GM12878 (cell line): ENCODE measurements at regions not wholly inside any gene's neighbourhood (a gene's known extent, or its start where the extent isn't known, plus 50 kb on each side); places are given as distances from the start of the nearest gene placed in this dataset.

Experiments used
- ATAC-seq: fragments of 200-7000 bp; cut with Tn5 transposase; 3 replicates; pipeline ENCODE4 v1.9.1; 2020; ENCODE audit warnings: mild to moderate bottlenecking, moderate library complexity
- BruUV-seq: library from RNA; stranded (reverse); fragments of 400-500 nt; replicated peaks from 2 replicates; lab custom pipeline; 2021; lab: Mats Ljungman, UMichigan
- CTCF ChIA-PET: fragments of 300-600 bp; sonication (Branson Sonifier 250); formaldehyde crosslinking; extraction: SDS; loops from one replicate; lab custom pipeline; 2021; ENCODE audit warnings: inconsistent platforms; lab: Yijun Ruan, JAX
- POLR2A ChIA-PET: fragments of 350-600 bp; formaldehyde crosslinking; extraction: SDS; loops from one replicate; lab custom pipeline; 2021; ENCODE audit warnings: inconsistent platforms; lab: Charles Lee
- RAD21 ChIA-PET: fragments of 300-600 bp; sonication (Branson Sonifier 250); formaldehyde crosslinking; loops from one replicate; lab custom pipeline; 2023; ENCODE audit warnings: antibody characterized with exemption; ENCODE audit not compliant: unreplicated experiment; lab: Charles Lee
- SMC1A ChIA-PET: fragments of 300-600 bp; sonication (Branson Sonifier 250); formaldehyde crosslinking; loops from one replicate; lab custom pipeline; 2023; ENCODE audit not compliant: unreplicated experiment, uncharacterized antibody; lab: Charles Lee
- DNase-seq: peaks from one replicate; pipeline ENCODE4 v3.0.0-alpha.2; 2011; ENCODE audit warnings: low read depth, low spot score
- FAIRE-seq: peaks from 3 replicates; lab custom pipeline; 2011; peaks lifted over from hg19 to GRCh38; lab: Jason Lieb, UNC
- H2AFZ ChIP-seq: 2 replicates; pipeline ENCODE4 v1.6.0; 2011; ENCODE audit warnings: low read depth, low read length, control low read depth; ENCODE audit not compliant: control insufficient read depth
- H3K27ac ChIP-seq: 2 replicates; pipeline ENCODE4 v1.5.1; 2011; ENCODE audit warnings: control low read depth; ENCODE audit not compliant: control insufficient read depth, insufficient read depth
- H3K27me3 ChIP-seq, 2 experiments: replicated peaks in 1 of 2; 2 replicates each; pipeline versions ENCODE4 v1.6.0 to v1.6.1; 2011; ENCODE audit warnings: low read length in 1 of 2; ENCODE audit not compliant: control insufficient read depth in 2 of 2, insufficient read depth in 2 of 2
- H3K36me3 ChIP-seq, 2 experiments: 2 replicates each; pipeline ENCODE4 v1.5.1; 2011; ENCODE audit warnings: low read length in 1 of 2; ENCODE audit not compliant: control insufficient read depth in 2 of 2, insufficient read depth in 2 of 2
- H3K4me1 ChIP-seq: 2 replicates; pipeline ENCODE4 v1.6.1; 2011; ENCODE audit warnings: mild to moderate bottlenecking, low read length, moderate library complexity, mixed read lengths; ENCODE audit not compliant: control insufficient read depth, insufficient read depth
- H3K4me2 ChIP-seq: 2 replicates; pipeline ENCODE4 v1.6.0; 2011; ENCODE audit warnings: control low read depth; ENCODE audit not compliant: control insufficient read depth, insufficient read depth
- H3K4me3 ChIP-seq: fragments of 200-600 bp; sonication (generic); 2 replicates; pipeline ENCODE4 v1.5.1; 2016
- H3K79me2 ChIP-seq: 2 replicates; pipeline ENCODE4 v1.6.0; 2011; ENCODE audit warnings: low read length; ENCODE audit not compliant: control insufficient read depth, insufficient read depth
- H3K9ac ChIP-seq: 2 replicates; pipeline ENCODE4 v1.8.0; 2011; ENCODE audit warnings: low read length, control low read depth, mixed read lengths; ENCODE audit not compliant: control insufficient read depth, insufficient read depth
- H3K9me3 ChIP-seq: replicated peaks from 3 replicates; pipeline ENCODE4 v1.5.1; 2011; ENCODE audit warnings: mild to moderate bottlenecking, low read length; ENCODE audit not compliant: control insufficient read depth, insufficient read depth
- H4K20me1 ChIP-seq: 2 replicates; pipeline ENCODE4 v1.6.0; 2011; ENCODE audit not compliant: control insufficient read depth, insufficient read depth
- BMI1 ChIP-seq: fragments of 450-650 bp; IDR thresholded peaks from 2 replicates; pipeline ENCODE4 v1.6.1; 2016; ENCODE audit warnings: mild to moderate bottlenecking, moderate library complexity, borderline replicate concordance
- CBX5 ChIP-seq: sonication (generic); IDR thresholded peaks from 2 replicates; pipeline ENCODE4 v1.6.1; 2016; ENCODE audit warnings: low read depth, moderate library complexity, mild to moderate bottlenecking, inconsistent platforms
- CUX1 ChIP-seq: IDR thresholded peaks from 2 replicates; pipeline ENCODE4 v1.6.1; 2012; ENCODE audit warnings: improper control_type of control experiment, low read depth, low read length; ENCODE audit not compliant: insufficient replicate concordance
- E4F1 ChIP-seq: fragments of 450-650 bp; IDR thresholded peaks from 2 replicates; pipeline ENCODE4 v1.6.1; 2018; ENCODE audit warnings: borderline replicate concordance, mild to moderate bottlenecking; ENCODE audit not compliant: partially characterized antibody
- ELK1 ChIP-seq: IDR thresholded peaks from 2 replicates; pipeline ENCODE4 v1.6.1; 2012; ENCODE audit warnings: low read depth, low read length, improper control_type of control experiment
- EZH2 ChIP-seq: IDR thresholded peaks from 2 replicates; pipeline ENCODE4 v1.6.1; 2012; ENCODE audit warnings: low read depth, mild to moderate bottlenecking, control low read depth, inconsistent platforms, low read length, borderline replicate concordance; ENCODE audit not compliant: control insufficient read depth
- IKZF1 ChIP-seq: fragments of 450-650 bp; conservative IDR thresholded peaks from 2 replicates; pipeline ENCODE4 v1.6.1; 2017; ENCODE audit warnings: antibody characterized with exemption, mild to moderate bottlenecking
- KAT2A ChIP-seq: conservative IDR thresholded peaks from 2 replicates; pipeline ENCODE4 v1.6.1; 2011; ENCODE audit warnings: low read depth, low read length; ENCODE audit not compliant: control insufficient read depth
- KDM1A ChIP-seq: fragments of 200-600 bp; sonication (generic); IDR thresholded peaks from 2 replicates; pipeline ENCODE4 v1.6.1; 2016; ENCODE audit warnings: borderline replicate concordance
- MAX ChIP-seq: IDR thresholded peaks from 2 replicates; pipeline ENCODE4 v1.6.1; 2012; ENCODE audit warnings: low read depth, low read length, improper control_type of control experiment
- NRF1 ChIP-seq: conservative IDR thresholded peaks from 2 replicates; pipeline ENCODE4 v1.6.1; 2011; ENCODE audit warnings: mild to moderate bottlenecking, low read depth, low read length, improper control_type of control experiment
- RAD21 ChIP-seq: IDR thresholded peaks from 2 replicates; pipeline ENCODE4 v1.6.1; 2011; ENCODE audit warnings: mild to moderate bottlenecking, low read depth, low read length, moderate library complexity; ENCODE audit not compliant: insufficient read depth
- RFX5 ChIP-seq: IDR thresholded peaks from 2 replicates; pipeline ENCODE4 v1.6.1; 2011; ENCODE audit warnings: low read depth, low read length, improper control_type of control experiment
- RUNX3 ChIP-seq: IDR thresholded peaks from 2 replicates; pipeline ENCODE4 v1.6.1; 2012; ENCODE audit warnings: low read length, inconsistent platforms
- SMAD5 ChIP-seq: IDR thresholded peaks from 2 replicates; pipeline ENCODE4 v1.6.1; 2016; ENCODE audit warnings: antibody characterized with exemption, low read depth
- TCF12 ChIP-seq: IDR thresholded peaks from 2 replicates; pipeline ENCODE4 v1.6.1; 2011; ENCODE audit warnings: low read depth, mild to moderate bottlenecking, low read length
- WGBS: methylation state at CpG from one replicate; pipeline ENCODE4 v1.1.6; 2016; ENCODE audit warnings: low lambda C conversion rate; ENCODE audit not compliant: insufficient replicate concordance, insufficient coverage; ENCODE audit errors: missing lambda C conversion rate; 5-methylcytosine and 5-hydroxymethylcytosine counted together
- in situ Hi-C: fragments of 300-500 bp; cut with MboI; formaldehyde crosslinking; loops from 9 replicates; pipeline ENCODE4 v1.14.3; 2018; ENCODE audit warnings: mixed read lengths
- intact Hi-C: fragments of 100-400 bp; cut with micrococcal nuclease; formaldehyde crosslinking; loops from one replicate; pipeline ENCODE4 v1.14.2; 2022; ENCODE audit not compliant: unreplicated experiment

GRCh38 chr18:75142677-75143076 is 66.3 kb downstream of the PTGR3 start:
- SMC1A ChIA-PET: interaction anchor here (1.4 kb wide), 1 partner anchor 9 kb away, joined by 4 read pairs; no protein-coding TSS in a partner anchor
- POLR2A ChIA-PET: no interaction called here
- Histone ChIP-seq H3K9ac (no peak overlapping the region), H4K20me1 (no peaks in the 10 kb centered on the region), H3K79me2 (no peaks in the 10 kb centered on the region), H3K4me3 (no peak overlapping the region), H3K9me3 (no peaks in the 10 kb centered on the region), H2AFZ (no peak overlapping the region), H3K27me3 (0 out of 4 replicates have a peak, but pooled peaks cover 0 to 2% of the 10 kb centered on the region in 2 experiments), H3K36me3 (no peaks in the 10 kb centered on the region), H3K27ac (no peak overlapping the region), H3K4me2 (no peak overlapping the region), H3K4me1 (no peaks in the 10 kb centered on the region)
- CTCF ChIA-PET: no interaction called here
- FAIRE-seq (no peak), DNase-seq (no peak), ATAC-seq (no peak)
- 75% methylated on average over 10 of the region's 10 CpGs for WGBS
- intact Hi-C loops: no loop called here
- in situ Hi-C loops: no loop called here
- BruUV-seq: no TSS peak
- RAD21 ChIA-PET: no interaction called here
- TF ChIP-seq E4F1 (no peak), SMAD5 (no peak), CUX1 (no peak), IKZF1 (no peak), KAT2A (no peak), ELK1 (no peak), BMI1 (no peak), RUNX3 (no peak), RAD21 (no peak), NRF1 (no peak), CBX5 (no peak), MAX (no peak), EZH2 (no peak), KDM1A (no peak), RFX5 (no peak), TCF12 (no peak)
